Esophagus squamous epithelium (tissue), 4 donors: ENCODE measurements at regions not wholly inside any gene's neighbourhood (a gene's known extent, or its start where the extent isn't known, plus 50 kb on each side); places are given as distances from the start of the nearest gene placed in this dataset.

Source experiments
- POLR2A ChIP-seq, 4 donors: fragments of 450-650 bp; IDR thresholded peaks; one replicate each; pipeline ENCODE4 v1.6.1; 2017; ENCODE audit warnings: antibody characterized with exemption in 4 of 4, mild to moderate bottlenecking in 4 of 4, moderate library complexity in 3 of 4
- TF ChIP-seq, protein P1 (sequence below), 6 experiments: fragments of 450-650 bp in 4 of 6; fragments of 200-600 bp in 2 of 6; sonication (generic) in 2 of 6; IDR thresholded peaks; one replicate each; pipeline ENCODE4 v1.5.1; 2016 to 2019; ENCODE audit warnings: antibody characterized with exemption in 6 of 6, mild to moderate bottlenecking in 4 of 6, moderate library complexity in 4 of 6

DNA sequence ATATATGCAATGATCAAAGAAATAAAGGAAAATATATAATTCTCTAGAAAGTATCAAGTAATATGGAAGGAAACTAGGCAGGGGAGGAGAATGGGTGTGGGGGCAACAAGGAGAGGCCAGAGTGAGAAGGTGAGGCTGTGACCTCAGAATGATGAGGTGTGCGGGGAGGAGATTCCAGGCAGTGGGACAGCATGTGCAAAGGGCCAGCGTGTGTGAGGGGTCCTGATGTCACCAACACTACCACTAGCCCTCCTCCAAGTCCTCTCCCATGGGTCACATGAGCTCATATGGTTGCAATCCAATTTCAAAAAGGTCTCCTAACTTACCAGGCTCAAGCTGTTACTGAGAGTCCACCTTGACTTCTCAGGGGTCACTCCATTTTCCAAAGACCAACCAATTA is 463.9 kb downstream of the MN1 start:
- TF ChIP-seq, protein P1, sequence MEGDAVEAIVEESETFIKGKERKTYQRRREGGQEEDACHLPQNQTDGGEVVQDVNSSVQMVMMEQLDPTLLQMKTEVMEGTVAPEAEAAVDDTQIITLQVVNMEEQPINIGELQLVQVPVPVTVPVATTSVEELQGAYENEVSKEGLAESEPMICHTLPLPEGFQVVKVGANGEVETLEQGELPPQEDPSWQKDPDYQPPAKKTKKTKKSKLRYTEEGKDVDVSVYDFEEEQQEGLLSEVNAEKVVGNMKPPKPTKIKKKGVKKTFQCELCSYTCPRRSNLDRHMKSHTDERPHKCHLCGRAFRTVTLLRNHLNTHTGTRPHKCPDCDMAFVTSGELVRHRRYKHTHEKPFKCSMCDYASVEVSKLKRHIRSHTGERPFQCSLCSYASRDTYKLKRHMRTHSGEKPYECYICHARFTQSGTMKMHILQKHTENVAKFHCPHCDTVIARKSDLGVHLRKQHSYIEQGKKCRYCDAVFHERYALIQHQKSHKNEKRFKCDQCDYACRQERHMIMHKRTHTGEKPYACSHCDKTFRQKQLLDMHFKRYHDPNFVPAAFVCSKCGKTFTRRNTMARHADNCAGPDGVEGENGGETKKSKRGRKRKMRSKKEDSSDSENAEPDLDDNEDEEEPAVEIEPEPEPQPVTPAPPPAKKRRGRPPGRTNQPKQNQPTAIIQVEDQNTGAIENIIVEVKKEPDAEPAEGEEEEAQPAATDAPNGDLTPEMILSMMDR (IDR thresholded peaks at IDR 0.05): no peak
- no peak for TF ChIP-seq POLR2A (IDR thresholded peaks at IDR 0.05)
